SK-N-SH treated with all-trans-retinoic acid at 6 μM for 48 hours (cell line): ENCODE measurements at regions not wholly inside any gene's neighbourhood (a gene's known extent, or its start where the extent isn't known, plus 50 kb on each side); places are given as distances from the start of the nearest gene placed in this dataset.
"Not testable (repeated sequence)": the region's sequence is repeated elsewhere in the genome, so short reads cannot be mapped to it uniquely, and the experiment has no call there.

Experiments used
- ATAC-seq: fragments of 200-7000 bp; cut with Tn5 transposase; 3 replicates; pipeline ENCODE4 v1.9.1; 2020; ENCODE audit warnings: mild to moderate bottlenecking, moderate library complexity
- ARNTL ChIP-seq: fragments of 450-650 bp; formaldehyde crosslinking; IDR thresholded peaks from 2 replicates; pipeline ENCODE4 v1.5.0; 2020; ENCODE audit warnings: low read depth, mild to moderate bottlenecking, moderate library complexity, borderline replicate concordance
- BACH2 ChIP-seq: fragments of 250-450 bp; sonication (Bioruptor Pico); IDR thresholded peaks from 2 replicates; pipeline ENCODE4 v1.9.0; 2021; ENCODE audit warnings: mild to moderate bottlenecking, borderline replicate concordance
- GLIS3 ChIP-seq: fragments of 250-450 bp; sonication (Bioruptor Pico); IDR thresholded peaks from 2 replicates; pipeline ENCODE4 v1.5.0; 2020; ENCODE audit warnings: mild to moderate bottlenecking, moderate library complexity
- ISL1 ChIP-seq: fragments of 250-450 bp; sonication (Bioruptor Pico); IDR thresholded peaks from 2 replicates; pipeline ENCODE4 v2.1.2; 2022; ENCODE audit warnings: mild to moderate bottlenecking, moderate library complexity
- OSR1 ChIP-seq: fragments of 250-450 bp; sonication (Bioruptor Pico); IDR thresholded peaks from 2 replicates; pipeline ENCODE4 v1.8.0; 2022; ENCODE audit warnings: moderate library complexity, mild to moderate bottlenecking, inconsistent platforms
- RARB ChIP-seq: fragments of 250-450 bp; sonication (Bioruptor Pico); IDR thresholded peaks from 2 replicates; pipeline ENCODE4 v1.8.0; 2021; ENCODE audit warnings: mild to moderate bottlenecking, moderate library complexity
- SNAI2 ChIP-seq: fragments of 250-450 bp; sonication (Bioruptor Pico); IDR thresholded peaks from 2 replicates; pipeline ENCODE4 v1.5.0; 2020; ENCODE audit warnings: mild to moderate bottlenecking, moderate library complexity
- TCF4 ChIP-seq: fragments of 250-450 bp; sonication (Bioruptor Pico); IDR thresholded peaks from 2 replicates; pipeline ENCODE4 v1.8.0; 2021; ENCODE audit warnings: mild to moderate bottlenecking, moderate library complexity, borderline replicate concordance
- ZC3H10 ChIP-seq: fragments of 250-450 bp; sonication (Bioruptor Pico); IDR thresholded peaks from 2 replicates; pipeline ENCODE4 v1.5.1; 2021; ENCODE audit warnings: mild to moderate bottlenecking, moderate library complexity
- ZFP3 ChIP-seq: fragments of 250-450 bp; sonication (Bioruptor Pico); IDR thresholded peaks from 2 replicates; pipeline ENCODE4 v1.5.0; 2020; ENCODE audit warnings: mild to moderate bottlenecking, moderate library complexity
- ZFP30 ChIP-seq: fragments of 450-650 bp; formaldehyde crosslinking; IDR thresholded peaks from 2 replicates; pipeline ENCODE4 v1.5.0; 2022; ENCODE audit warnings: mild to moderate bottlenecking, moderate library complexity
- ZNF565 ChIP-seq: fragments of 450-650 bp; formaldehyde crosslinking; conservative IDR thresholded peaks from 2 replicates; pipeline ENCODE4 v1.5.0; 2020; ENCODE audit warnings: low read depth, mild to moderate bottlenecking, moderate library complexity
- ZNF70 ChIP-seq: fragments of 450-650 bp; formaldehyde crosslinking; IDR thresholded peaks from 2 replicates; pipeline ENCODE4 v1.5.0; 2020; ENCODE audit warnings: mild to moderate bottlenecking, moderate library complexity
- ZNF8 ChIP-seq: fragments of 450-650 bp; formaldehyde crosslinking; IDR thresholded peaks from 2 replicates; pipeline ENCODE4 v1.5.0; 2020; ENCODE audit warnings: mild to moderate bottlenecking, moderate library complexity
- TF ChIP-seq, protein P1 (sequence below): fragments of 250-450 bp; sonication (Bioruptor Pico); IDR thresholded peaks from 2 replicates; pipeline ENCODE4 v1.5.0; 2020; ENCODE audit warnings: mild to moderate bottlenecking, moderate library complexity
- TF ChIP-seq, protein P2 (sequence below): fragments of 250-450 bp; sonication (Bioruptor Pico); IDR thresholded peaks from 2 replicates; pipeline ENCODE4 v1.5.1; 2020; ENCODE audit warnings: low read depth, mild to moderate bottlenecking, moderate library complexity
- TF ChIP-seq, protein P3 (sequence below): fragments of 250-450 bp; sonication (Bioruptor Pico); IDR thresholded peaks from 2 replicates; pipeline ENCODE4 v1.8.0; 2021; ENCODE audit warnings: low read depth, mild to moderate bottlenecking, moderate library complexity, borderline replicate concordance
- TF ChIP-seq, protein P4 (sequence below): fragments of 250-450 bp; sonication (Bioruptor Pico); IDR thresholded peaks from 2 replicates; pipeline ENCODE4 v1.5.1; 2021; ENCODE audit warnings: mild to moderate bottlenecking, moderate library complexity

DNA sequence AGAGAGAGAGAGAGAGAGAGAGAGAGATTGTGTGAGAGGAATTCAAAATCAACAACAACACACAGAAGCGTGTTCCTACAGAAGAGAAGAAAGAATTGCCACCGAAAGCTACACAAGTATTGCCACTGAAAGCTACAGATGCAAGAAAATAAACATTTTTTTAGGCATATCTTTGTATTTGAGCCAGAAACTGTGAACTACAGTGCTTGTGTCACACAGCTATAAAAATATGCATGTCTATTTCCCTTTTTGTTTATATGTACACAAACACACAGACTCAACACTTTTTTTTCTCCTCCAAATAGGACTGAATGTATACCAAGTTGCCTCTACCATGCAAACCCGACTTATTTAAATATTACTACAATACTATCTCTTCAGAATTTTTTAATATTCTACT lies 290.4 kb downstream of the SLITRK5 start:
- ATAC-seq: no peak
- TF ChIP-seq ZNF8: no peak

DNA sequence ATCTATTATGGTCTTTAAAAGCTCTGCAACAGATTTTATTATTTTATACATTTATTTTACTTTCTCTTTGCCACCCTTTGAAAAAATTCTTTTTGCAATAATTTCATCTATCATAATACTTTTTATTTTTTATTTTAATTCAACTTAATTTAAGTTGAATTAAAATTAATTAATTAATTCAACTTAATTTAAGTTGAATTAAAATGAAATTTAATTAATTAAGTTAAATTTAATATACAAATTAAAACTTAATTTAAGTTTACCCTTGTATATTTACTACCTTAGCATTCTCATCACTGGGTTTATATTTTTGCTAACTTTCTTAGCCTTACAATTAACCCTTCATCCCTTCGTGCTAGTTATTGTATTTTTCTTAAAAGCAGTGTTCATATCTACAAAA lies 301.4 kb downstream of the SLITRK5 start:
- TF ChIP-seq ARNTL (CRISPR knock-in tag): no peak
- TF ChIP-seq, protein P1, sequence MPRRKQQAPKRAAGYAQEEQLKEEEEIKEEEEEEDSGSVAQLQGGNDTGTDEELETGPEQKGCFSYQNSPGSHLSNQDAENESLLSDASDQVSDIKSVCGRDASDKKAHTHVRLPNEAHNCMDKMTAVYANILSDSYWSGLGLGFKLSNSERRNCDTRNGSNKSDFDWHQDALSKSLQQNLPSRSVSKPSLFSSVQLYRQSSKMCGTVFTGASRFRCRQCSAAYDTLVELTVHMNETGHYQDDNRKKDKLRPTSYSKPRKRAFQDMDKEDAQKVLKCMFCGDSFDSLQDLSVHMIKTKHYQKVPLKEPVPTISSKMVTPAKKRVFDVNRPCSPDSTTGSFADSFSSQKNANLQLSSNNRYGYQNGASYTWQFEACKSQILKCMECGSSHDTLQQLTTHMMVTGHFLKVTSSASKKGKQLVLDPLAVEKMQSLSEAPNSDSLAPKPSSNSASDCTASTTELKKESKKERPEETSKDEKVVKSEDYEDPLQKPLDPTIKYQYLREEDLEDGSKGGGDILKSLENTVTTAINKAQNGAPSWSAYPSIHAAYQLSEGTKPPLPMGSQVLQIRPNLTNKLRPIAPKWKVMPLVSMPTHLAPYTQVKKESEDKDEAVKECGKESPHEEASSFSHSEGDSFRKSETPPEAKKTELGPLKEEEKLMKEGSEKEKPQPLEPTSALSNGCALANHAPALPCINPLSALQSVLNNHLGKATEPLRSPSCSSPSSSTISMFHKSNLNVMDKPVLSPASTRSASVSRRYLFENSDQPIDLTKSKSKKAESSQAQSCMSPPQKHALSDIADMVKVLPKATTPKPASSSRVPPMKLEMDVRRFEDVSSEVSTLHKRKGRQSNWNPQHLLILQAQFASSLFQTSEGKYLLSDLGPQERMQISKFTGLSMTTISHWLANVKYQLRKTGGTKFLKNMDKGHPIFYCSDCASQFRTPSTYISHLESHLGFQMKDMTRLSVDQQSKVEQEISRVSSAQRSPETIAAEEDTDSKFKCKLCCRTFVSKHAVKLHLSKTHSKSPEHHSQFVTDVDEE (CRISPR knock-in tag): no peak
- TF ChIP-seq ZFP30 (CRISPR knock-in tag): no peak
- TF ChIP-seq RARB (CRISPR knock-in tag): no peak
- TF ChIP-seq ZNF8: no peak
- TF ChIP-seq TCF4 (CRISPR knock-in tag): no peak
- no peak for TF ChIP-seq ZNF565
- TF ChIP-seq GLIS3 (CRISPR knock-in tag): no peak
- TF ChIP-seq, protein P2, sequence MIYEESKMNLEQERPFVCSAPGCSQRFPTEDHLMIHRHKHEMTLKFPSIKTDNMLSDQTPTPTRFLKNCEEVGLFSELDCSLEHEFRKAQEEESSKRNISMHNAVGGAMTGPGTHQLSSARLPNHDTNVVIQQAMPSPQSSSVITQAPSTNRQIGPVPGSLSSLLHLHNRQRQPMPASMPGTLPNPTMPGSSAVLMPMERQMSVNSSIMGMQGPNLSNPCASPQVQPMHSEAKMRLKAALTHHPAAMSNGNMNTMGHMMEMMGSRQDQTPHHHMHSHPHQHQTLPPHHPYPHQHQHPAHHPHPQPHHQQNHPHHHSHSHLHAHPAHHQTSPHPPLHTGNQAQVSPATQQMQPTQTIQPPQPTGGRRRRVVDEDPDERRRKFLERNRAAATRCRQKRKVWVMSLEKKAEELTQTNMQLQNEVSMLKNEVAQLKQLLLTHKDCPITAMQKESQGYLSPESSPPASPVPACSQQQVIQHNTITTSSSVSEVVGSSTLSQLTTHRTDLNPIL (CRISPR knock-in tag): no peak
- no peak for TF ChIP-seq OSR1 (CRISPR knock-in tag)
- TF ChIP-seq ZNF70 (CRISPR knock-in tag): no peak
- TF ChIP-seq, protein P3, sequence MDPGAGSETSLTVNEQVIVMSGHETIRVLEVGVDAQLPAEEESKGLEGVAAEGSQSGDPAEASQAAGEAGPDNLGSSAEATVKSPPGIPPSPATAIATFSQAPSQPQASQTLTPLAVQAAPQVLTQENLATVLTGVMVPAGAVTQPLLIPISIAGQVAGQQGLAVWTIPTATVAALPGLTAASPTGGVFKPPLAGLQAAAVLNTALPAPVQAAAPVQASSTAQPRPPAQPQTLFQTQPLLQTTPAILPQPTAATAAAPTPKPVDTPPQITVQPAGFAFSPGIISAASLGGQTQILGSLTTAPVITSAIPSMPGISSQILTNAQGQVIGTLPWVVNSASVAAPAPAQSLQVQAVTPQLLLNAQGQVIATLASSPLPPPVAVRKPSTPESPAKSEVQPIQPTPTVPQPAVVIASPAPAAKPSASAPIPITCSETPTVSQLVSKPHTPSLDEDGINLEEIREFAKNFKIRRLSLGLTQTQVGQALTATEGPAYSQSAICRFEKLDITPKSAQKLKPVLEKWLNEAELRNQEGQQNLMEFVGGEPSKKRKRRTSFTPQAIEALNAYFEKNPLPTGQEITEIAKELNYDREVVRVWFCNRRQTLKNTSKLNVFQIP (CRISPR knock-in tag): no peak
- TF ChIP-seq, protein P4, sequence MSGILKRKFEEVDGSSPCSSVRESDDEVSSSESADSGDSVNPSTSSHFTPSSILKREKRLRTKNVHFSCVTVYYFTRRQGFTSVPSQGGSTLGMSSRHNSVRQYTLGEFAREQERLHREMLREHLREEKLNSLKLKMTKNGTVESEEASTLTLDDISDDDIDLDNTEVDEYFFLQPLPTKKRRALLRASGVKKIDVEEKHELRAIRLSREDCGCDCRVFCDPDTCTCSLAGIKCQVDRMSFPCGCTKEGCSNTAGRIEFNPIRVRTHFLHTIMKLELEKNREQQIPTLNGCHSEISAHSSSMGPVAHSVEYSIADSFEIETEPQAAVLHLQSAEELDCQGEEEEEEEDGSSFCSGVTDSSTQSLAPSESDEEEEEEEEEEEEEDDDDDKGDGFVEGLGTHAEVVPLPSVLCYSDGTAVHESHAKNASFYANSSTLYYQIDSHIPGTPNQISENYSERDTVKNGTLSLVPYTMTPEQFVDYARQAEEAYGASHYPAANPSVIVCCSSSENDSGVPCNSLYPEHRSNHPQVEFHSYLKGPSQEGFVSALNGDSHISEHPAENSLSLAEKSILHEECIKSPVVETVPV (CRISPR knock-in tag): no peak
- no peak for TF ChIP-seq ZC3H10
- TF ChIP-seq ISL1 (CRISPR knock-in tag): no peak
- no peak for ATAC-seq

DNA sequence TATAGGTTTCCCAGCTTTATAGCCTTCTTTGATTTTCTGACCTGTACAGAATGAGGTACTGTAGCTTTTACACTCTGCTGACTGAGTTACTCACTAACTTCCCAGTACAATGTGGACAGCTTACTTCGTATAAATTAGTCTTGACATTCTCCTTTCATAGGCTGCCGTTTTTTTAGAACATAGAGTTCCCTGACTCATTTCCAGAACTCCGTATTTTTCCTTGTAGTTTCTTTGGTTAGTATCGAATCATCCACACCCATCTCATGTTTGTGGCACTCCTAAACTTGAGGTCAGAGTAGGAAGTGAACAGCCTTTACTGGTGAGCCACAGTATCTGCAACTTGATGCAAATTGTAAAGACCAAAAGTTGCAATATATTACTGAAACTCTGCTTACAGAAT lies 303.9 kb downstream of the SLITRK5 start:
- peak; percentile 31; the same call in 2 of the 3 replicates for ATAC-seq
- TF ChIP-seq ZNF70 (CRISPR knock-in tag): no peak
- TF ChIP-seq ISL1 (CRISPR knock-in tag): no peak
- TF ChIP-seq, protein P3 (CRISPR knock-in tag): no peak
- TF ChIP-seq, protein P1 (CRISPR knock-in tag): no peak
- TF ChIP-seq SNAI2 (CRISPR knock-in tag): no peak
- TF ChIP-seq GLIS3 (CRISPR knock-in tag): no peak
- no peak for TF ChIP-seq ZFP3 (CRISPR knock-in tag)
- TF ChIP-seq BACH2 (CRISPR knock-in tag): no peak
- TF ChIP-seq ZC3H10: no peak
- TF ChIP-seq RARB (CRISPR knock-in tag): no peak
- TF ChIP-seq, protein P2 (CRISPR knock-in tag): no peak

DNA sequence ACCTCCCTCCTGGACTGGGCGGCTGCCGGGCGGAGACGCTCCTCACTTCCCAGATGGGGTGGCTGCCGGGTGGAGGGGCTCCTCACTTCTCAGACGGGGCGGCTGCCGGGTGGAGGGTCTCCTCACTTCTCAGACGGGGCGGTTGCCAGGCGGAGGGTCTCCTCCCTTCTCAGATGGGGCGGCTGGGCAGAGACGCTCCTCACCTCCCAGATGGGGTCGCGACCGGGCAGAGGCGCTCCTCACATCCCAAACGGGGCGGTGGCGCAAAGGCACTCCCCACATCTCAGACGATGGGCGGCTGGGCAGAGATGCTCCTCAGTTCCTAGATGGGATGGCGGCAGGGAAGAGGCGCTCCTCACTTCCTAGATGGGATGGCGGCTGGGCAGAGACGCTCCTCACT lies 305.5 kb downstream of the SLITRK5 start:
- ATAC-seq: not testable (repeated sequence)
